GM18502 (cell line): ENCODE measurements at regions not wholly inside any gene's neighbourhood (a gene's known extent, or its start where the extent isn't known, plus 50 kb on each side); places are given as distances from the start of the nearest gene placed in this dataset.
"Not testable (repeated sequence)": the region's sequence is repeated elsewhere in the genome, so short reads cannot be mapped to it uniquely, and the experiment has no call there.

Experiments used
- ATAC-seq: cut with Tn5 transposase; IDR thresholded peaks from one replicate; pipeline ENCODE4 v1.9.1; 2021; ENCODE audit warnings: mild to moderate bottlenecking; ENCODE audit not compliant: unreplicated experiment, poor library complexity

DNA sequence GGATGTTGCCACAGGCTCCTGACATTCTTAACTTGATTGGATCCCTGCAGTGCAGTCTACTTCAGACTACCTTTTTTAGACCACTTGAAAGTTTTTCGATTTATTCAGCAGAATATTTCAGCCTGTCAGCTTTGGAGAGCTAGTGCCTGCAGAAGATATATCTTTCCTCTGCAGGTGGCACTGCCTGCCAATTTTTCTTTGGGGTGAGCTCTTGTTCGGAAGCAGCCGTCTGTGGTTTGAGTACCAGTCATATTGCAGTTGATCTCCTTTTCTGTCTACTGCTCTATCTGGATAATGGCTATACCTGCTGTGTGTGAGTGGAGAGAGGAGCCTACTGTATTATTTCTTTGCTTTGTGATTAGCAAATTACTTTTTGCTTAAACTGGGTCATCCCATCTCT lies 1486.9 kb downstream of the KHDRBS2 start:
- ATAC-seq = not testable (repeated sequence)

- ATAC-seq = not testable (repeated sequence)
These were observed 1488.2 kb downstream of the KHDRBS2 start for GRCh38 chr6:60797831-60798230.

- ATAC-seq = not testable (repeated sequence)
These were observed 1496.4 kb downstream of the KHDRBS2 start for GRCh38 chr6:60789601-60790000.

GRCh38 chr6:60782698-60783464 lies 1503.1 kb downstream of the KHDRBS2 start:
- ATAC-seq = not testable (repeated sequence)

- ATAC-seq = not testable (repeated sequence)
These were observed 1506.4 kb downstream of the KHDRBS2 start for GRCh38 chr6:60779591-60779990.

DNA sequence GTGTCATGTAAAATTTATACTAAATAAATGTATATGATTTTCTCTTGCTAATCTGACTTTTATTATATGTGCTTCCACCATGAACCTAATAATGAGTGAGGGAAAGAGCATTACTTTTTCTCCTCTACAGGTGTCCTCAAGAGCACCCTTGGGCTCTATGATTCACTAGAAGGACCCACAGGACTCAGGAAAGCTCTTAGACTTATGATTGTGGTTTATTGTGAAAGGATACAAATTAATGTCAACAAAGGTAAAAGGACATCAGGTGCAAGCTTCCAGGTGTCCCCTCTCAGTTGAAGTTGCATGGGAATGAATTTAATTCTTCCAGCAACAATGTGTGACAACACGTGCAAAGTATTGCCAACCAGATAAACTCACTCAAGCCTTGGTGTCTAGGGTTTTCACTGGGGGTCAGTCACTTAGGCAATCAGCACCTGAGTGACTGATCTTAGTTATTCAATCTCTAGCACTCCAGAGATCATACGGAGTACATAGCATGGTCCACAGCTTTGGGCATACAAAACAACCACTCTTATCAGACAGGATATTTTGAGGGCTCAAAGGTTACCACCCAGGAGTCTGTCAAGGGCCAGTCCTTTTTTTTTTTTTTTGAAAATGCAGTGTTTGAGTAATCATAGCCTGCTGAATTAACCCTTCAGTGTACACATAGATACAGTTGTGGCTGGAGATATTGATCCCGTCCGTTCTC lies 1518.1 kb downstream of the KHDRBS2 start:
- not testable (repeated sequence) for ATAC-seq

GRCh38 chr6:60765331-60765730 lies 1520.7 kb downstream of the KHDRBS2 start:
- ATAC-seq = not testable (repeated sequence)

- not testable (repeated sequence) for ATAC-seq
These were observed 1522.5 kb downstream of the KHDRBS2 start for GRCh38 chr6:60763464-60764080.

DNA sequence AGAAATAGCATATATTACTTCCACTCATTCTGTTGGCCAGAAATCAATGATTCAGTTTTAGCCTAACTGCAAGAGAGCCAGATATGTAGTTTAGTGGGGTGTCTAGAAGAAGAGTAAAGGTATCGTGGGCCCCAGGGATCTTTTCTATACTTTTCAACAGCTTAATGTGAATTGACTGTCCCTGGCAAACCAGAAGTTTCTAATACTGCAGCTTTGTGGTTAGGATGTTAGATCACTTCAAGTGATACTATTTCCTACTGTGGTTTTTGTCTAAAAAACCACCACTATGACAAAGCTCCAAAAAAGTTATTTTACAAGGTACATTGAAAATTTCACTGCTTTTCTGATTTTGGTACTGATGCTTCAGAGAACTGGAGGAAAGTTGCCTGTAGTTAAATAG lies 1525.1 kb downstream of the KHDRBS2 start:
- not testable (repeated sequence) for ATAC-seq

- not testable (repeated sequence) for ATAC-seq
These were observed 1526.7 kb downstream of the KHDRBS2 start for GRCh38 chr6:60759149-60759825.

DNA sequence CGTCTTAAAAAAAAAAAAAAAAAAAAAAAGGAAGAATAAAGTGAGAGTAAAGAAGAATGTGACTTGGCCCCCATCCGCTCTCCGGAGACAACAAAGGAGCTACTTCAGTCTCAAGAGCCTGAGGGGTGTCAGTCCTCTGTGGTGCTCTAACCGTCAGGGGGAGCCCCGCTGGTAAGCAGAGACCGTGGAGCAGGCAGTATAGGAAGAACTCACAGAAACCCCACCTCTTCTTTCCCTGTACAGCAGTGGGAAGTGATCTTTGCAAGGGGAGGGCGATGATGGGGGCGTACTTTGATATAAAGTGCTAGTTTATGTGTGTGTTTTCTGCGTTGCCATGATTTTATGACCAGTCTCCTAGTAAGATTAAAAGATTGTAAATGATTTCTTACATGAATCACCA lies 1527.3 kb downstream of the KHDRBS2 start:
- ATAC-seq = not testable (repeated sequence)

- no peak for ATAC-seq
These were observed 1531.1 kb downstream of the KHDRBS2 start for GRCh38 chr6:60754879-60755278.

DNA sequence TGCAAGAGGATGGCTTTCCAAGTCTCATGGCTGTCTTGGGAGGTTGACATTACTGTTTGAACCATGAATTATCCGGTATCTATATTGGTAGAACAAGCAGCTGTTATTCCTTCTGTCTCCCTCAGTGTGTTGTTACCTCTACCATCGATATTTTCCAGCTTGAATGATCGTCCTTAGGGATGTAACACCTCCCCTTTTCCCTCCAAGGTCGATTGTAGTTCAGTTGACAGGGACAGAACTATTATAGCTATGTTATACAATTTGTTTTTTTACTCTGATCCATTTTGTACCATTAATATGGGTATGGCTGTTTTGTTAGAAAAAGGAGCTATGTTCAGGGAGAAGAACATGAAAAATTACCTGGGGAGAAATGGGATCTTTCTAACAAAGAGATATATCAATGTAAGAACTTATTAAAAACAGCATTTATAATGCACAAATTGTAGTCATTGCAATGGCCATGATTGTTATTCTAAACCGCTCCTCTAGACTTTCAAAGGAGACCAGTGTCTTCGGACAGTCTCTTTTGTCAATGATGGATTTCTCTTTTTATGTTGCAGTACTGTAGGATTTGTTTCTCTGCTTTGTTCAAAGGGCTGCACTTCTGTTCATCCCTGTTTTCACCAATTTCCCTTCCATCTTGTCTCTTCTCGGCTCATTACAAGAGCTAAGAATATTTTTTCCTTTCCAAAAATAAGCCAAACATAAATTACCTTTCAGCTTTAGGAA lies 1535.5 kb downstream of the KHDRBS2 start:
- not testable (repeated sequence) for ATAC-seq

DNA sequence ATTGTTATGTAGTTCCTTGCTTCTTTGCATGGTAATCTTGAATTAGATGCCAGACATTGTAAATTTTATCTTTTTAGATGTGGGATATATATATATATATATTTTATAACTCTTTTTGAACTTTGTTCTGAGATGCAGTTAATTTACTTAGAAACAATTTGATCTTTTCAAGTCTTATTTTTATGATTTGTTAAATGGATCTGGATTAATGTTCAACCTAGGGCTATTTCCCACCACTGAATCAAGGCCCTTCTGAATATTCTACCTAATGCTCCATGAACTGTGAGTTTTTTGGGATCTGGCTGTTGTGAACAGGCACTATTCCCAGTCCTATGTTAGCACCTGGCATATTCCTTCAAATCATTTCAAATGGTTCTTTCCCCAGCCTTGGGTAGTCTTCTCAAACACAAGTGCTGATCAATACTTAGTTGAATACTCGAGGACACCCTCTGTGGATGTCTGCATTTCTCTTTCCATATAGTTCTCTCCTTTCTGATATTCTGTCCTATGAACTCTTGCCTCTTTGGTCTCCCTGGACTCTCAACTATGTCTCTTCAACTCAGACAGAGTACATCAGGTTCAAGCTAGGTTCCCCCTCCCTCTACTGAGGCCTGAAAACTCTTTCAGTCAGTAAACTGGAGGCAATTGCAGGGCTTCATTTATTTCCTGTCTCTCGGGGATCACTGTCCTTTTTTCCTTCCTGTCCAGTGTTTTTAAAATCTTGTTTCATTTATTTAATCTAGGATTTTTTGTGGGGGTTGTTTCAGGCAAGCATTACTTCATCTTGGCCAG lies 1538.1 kb downstream of the KHDRBS2 start:
- ATAC-seq = not testable (repeated sequence)

DNA sequence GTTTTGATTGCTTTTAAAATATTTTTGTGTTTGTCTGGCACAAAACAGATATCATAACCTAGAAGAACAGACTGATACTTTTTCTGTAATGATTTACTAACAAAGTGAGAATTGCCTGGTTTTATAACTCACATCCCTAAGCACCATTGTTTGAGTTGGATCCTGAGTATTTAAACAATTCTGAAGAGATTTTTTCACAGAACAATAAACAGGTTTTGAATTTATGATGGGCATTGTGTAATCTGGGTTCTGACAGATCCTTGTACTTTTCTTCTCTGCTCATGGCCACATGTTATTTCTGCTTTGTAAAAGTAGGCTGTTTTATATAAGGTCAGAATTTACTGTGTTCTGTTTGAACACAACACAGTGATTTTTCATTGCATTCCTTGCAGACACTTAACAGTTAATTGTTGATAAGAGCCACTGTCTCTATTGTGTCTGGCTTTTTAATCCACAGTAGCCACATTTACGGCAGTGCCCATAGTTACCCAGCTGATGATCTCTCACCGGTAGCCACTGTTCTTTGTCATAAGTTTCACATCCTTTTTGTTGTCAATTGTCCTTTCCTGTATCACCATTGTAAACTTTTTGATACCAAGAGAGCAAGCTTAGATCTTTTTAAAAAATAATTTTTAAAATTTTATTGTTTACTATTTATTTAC lies 1548.1 kb downstream of the KHDRBS2 start:
- peak; percentile 82 for ATAC-seq

- not testable (repeated sequence) for ATAC-seq
These were observed 1548.7 kb downstream of the KHDRBS2 start for GRCh38 chr6:60737315-60737714.

DNA sequence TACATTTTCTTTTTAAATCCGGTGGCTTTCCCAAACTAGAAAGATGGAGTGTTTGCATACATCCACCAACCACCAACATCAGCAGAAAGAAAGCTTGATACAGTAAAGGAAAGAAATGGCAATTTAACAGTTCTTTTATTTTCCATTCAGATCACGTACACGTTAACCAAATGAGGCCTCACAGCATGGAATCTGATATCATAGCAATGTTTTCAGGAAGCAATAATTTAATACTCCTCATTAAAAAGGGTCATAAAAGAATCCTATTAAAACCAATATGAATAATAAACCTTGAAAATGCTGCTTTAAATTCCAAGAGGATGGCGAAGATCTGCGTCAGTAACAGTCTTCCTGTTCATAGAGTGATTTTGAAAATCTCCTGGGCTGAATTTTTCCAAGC lies 1562.1 kb downstream of the KHDRBS2 start:
- not testable (repeated sequence) for ATAC-seq

DNA sequence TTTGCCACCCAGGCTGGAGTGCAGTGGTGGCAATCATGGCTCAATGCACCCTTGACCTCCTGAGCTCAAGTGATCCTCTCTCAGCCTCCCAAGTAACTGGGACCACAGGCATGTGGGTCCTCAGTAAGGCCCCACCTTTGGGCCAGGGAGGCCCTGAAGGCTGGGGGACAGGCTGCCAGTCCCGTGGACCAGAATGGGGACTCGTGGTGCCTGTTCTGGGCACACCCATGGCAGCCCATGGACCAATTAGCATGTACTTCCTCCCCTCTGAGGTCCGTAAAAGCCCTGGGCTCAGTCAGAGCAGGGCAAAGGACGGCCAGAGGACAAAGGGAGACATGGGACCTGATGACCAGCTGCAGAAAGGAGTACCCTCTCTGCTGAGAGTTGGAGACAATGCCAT lies 1590.8 kb downstream of the KHDRBS2 start:
- ATAC-seq = no peak

DNA sequence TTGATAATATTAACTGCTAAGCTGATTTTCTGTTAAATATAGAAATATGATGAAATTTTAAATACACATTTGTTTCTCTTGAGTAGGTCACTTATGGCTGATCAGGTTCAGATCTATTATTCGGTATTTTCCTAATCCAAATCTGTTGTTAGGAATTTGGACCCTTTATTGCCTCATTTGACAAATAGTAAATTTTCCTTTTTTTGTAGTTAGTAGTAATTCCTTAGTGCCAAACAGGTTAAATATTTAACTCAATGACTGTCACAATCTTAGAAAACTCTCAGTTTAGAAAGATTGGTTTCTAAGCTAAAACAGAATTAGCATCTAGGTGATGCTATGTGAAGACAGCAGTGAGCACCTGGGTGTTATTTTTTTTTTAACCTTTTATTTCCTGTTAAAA lies 1598.9 kb downstream of the KHDRBS2 start:
- ATAC-seq = no peak
